Posterior cingulate gyrus (tissue), 11 donors: ENCODE measurements at regions not wholly inside any gene's neighbourhood (a gene's known extent, or its start where the extent isn't known, plus 50 kb on each side); places are given as distances from the start of the nearest gene placed in this dataset.

Experiments used
- DNase-seq, 10 donors: peaks; one replicate each; pipeline versions ENCODE4 v3.0.0 to v3.0.0-alpha.2; 2020 to 2021; ENCODE audit warnings: mixed read lengths in 3 of 10
- intact Hi-C: fragments of 100-400 bp; cut with DNase I; formaldehyde crosslinking; loops from one replicate; pipeline ENCODE4 v1.15.1; 2023

DNA sequence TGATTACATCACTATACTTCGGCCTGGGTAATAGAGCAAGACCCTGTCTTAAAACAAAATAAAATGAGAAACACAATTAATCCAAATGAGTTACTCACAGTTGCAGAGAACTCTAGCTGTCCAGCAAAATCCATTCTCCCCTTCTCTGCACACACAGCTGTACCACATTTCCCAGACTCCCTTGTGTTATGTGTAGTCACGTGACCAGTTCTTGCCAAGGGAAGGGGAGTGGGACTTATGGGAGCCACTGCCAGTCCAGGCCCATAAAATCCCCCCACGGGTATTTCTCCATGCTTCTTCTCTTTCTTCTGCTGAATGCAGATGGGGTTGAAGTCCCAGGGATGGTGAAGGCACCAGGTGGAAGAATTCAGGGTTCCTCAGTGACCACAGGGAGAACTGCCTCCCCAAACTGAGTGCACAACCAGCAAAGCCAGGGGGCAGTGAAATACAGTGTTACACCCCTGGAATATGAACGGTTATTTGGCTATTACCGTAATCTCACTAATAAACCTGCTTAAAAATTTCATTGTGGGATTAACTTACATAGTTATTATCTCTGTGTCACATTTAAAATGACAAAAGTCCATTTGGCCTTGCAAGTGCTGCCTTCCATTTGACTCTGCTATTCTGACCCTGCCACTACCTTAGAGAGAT lies 85.6 kb upstream of the FMN2 start:
- DNase-seq, result no peak

DNA sequence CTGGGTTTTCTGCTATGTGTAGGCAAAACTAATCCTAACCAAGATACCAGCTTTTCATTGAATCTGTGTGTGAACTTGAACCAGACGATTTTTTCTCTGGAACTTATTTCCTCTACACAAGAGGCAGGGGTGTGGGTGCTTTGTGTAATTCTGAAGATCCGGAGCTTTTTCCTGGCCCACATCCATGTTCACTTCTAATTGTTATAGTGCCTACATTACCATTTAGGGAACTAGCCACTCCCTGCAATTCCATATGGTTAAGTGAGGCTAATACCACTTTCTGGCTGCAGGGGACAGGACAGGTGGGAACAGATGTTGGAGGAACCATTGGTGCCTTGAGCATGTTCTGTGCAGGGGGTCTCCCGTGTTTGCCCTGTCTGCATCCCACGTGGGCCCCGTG lies 83.4 kb upstream of the FMN2 start:
- no peak for DNase-seq
- intact Hi-C loops, result no loop called here

More for the DNA sequence above, 85.6 kb upstream of the FMN2 start:
- intact Hi-C loops, result no loop called here

DNA sequence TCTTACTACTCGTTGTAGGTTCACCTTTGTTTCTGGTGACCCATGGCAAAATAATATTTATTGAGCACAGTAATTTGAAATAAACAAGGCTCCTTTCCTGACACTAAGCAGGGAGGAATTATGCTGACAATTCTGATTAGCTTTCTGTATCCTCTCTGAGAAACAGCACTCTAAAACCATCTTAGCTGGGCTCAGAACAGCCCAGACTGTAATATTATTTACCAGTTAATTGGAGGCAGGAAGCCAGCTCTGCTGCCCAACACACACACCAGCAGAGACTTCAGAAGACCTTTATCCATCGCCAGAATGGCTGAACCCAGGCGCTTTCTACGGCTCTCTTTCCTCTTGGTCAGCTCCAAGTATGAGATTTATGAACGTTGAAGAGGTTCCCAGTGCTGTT lies 77.6 kb upstream of the FMN2 start:
- no peak for DNase-seq
- intact Hi-C loops, result no loop called here

DNA sequence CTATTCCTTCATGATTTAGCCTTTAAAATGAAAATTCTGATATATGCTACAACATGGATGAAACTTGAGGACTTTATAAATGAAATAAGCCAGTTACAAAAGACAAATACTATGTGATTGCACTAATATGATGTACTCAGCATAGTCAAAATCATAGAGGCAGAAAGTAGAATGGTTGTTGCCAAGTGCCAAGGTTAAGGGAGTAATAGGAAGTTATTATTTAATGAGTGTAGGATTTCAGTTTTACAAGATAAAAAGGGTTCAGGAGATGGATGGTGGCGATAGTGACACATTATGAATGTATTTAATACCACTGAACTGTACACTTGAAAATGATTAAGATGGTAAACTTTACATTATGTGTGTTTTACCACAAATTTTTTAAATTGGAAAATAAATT lies 73.1 kb upstream of the FMN2 start:
- no peak for DNase-seq
- intact Hi-C loops, result no loop called here

DNA sequence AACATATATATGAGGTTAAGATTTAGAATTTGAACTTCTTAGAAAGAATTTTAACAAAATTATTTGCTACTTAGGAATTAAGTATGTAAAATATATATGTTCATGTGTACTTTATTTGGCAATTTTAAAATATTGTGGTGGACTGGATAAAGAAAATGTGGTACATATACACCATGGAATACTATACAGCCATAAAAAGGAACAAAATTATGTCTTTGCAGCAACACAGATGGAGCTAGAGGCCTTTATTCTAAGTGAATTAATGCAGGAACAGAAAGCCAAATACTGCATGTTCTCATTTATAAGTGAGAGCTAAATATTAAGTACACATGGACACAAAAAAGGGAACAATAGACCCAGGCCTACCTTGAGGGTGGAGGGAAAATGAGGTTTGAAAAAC lies 72.2 kb upstream of the FMN2 start:
- no peak for DNase-seq
- intact Hi-C loops, result no loop called here

DNA sequence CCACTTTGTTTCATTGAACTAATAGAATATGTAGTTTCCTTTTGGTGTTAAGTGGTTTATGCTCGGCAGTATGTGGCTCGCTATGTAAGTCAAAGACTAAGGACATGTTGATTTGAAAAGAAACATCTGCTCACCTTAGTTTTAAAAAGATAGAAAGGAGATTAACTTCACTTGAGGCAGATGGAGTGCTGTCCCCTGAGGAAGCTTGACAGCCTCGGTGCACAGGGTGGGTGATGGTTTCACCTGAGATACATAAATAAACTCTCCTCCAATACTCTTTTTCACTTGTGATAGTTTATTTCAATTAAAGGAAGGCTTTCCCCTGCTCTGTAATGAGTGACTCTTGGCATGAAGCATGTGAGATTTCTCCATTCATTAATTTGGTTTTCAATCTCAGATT lies 70.8 kb upstream of the FMN2 start:
- intact Hi-C loops, result no loop called here
- no peak for DNase-seq

DNA sequence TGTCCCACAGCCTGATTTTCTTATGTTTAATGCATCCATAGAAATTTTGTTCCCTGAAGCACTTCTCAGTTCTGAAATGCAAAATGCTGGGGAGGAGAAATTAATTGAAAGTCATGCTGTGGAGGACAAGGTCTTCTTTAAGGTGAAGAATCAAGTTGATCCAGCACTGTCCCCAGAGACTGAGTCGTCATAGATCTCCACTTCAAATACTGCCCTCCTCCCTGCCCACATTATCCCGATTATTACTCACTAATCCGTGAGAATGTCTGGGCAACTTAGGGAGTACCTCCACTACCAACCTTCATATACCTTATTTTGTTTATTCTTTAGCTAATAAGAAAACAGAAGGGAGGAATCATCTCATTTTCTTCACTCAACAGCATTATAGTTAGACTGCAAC lies 70.0 kb upstream of the FMN2 start:
- no peak for DNase-seq
- intact Hi-C loops, result no loop called here

DNA sequence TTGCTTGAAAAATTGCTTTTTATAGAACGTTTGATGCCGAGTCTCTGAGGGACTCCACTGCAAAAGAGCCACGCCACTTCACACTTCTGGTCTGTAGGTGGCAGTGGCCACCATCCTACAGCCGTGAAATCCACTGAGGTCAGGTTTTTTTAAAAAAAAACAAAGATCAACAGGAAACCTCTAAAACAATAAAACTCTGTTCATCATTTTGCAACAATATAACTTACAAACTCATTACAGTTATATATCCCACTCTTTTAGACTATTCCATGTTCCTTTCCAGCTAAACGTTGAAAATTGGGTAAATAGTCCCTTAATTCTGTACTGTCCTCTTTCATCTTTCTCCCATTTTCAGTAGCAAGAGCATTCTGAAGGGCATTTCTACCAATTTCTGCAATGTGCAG lies 64.6 kb upstream of the FMN2 start:
- intact Hi-C loops, result loop anchor here (1.0 kb wide), 1 partner anchor 162 kb away; no protein-coding TSS in a partner anchor
- peak; percentile 27 to 91 (median 52) for DNase-seq

DNA sequence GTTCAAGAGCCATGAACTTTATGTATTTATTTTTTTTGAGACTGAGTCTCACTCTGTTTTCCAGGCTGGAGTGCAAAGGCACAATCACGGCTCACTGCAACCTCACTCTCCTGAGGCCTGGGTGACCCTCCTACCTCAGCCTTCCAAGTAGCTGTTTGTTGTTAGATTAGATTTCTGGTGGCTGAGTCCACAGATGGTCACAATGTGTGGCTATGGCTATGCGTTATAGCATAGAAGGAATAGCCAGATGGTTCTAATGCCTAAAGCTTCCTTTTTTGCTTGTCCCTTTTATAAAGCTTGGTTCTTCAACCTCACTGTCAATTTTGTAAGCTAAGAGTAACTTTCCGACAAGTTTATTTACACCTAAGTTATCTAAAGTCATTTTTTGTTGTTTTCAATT lies 62.3 kb upstream of the FMN2 start:
- no peak for DNase-seq
- intact Hi-C loops, result no loop called here

DNA sequence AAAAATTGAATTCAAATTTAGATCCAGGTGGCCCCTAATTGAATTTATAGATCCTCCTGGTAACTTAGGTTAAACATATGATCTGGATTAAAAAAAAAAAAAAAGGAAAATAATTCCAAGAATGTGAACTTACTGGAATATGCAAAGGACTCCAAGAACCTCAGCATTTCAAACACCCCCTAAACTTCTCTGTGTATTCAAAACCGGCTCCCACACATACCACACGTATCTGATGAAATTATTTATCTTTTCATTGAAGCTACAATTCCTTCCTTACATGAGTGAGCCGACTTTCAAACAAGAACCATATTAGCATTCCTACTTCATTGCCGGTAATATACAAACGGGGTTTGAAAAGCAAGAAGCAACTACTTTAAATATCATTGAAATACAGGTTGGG lies 61.4 kb upstream of the FMN2 start:
- DNase-seq, result no peak
- intact Hi-C loops, result no loop called here

DNA sequence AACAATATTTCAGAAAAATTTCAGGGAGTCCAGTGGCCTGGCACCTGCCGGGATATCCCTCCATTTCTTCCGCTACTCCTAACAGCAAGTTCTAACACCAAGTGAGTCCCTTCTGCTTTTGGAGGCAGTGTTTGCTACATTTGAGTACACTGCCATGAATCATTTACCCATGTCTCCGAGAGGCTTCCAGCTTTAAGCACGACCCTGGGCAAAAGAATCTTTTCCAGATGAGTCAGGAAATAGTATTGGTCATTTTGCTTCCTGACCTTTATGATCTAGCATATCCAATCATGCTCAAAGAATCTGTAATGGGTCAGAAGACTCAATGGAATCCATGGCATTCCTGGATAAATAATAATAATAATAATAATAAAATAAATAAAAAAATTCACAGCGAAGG lies 60.7 kb upstream of the FMN2 start:
- DNase-seq, result no peak

DNA sequence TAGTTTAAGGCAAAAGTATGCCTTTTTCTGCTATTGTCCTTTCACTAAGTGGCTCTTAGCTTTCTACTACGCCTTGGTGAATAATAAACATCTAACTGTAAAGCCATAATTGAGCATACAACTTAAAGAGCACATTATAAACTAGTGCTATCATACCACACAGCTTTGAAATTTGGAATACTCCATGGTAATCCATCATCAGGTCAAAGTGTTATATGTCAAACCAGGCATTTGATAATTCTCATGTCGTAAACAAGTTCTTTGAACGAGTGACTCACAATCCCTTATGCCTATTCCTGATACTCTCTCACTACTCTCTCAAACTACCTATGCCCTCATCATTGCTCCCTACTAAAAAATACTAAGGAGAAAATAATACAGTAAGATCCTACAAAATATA lies 60.3 kb upstream of the FMN2 start:
- no peak for DNase-seq
- intact Hi-C loops, result no loop called here

More for the DNA sequence above, 60.7 kb upstream of the FMN2 start:
- intact Hi-C loops, result no loop called here

DNA sequence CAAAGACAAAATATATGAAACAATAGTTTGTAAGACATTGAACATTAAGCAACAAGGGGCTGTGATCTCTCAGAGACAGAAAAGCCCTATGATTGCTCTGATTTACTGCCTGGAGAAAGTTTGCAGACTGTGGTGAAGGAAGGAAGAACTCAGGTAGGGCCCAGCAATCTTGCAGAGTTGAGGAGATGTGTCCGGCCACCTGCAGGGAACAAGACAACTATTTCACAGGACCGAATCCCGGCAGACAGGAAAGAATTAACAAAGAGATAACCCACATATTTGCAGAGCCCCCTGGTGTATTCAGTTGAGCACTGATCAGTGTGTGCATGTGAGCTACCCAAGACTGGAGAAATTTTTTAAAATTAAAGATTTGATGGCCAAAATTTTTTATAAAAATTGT lies 58.3 kb upstream of the FMN2 start:
- intact Hi-C loops, result no loop called here
- no peak for DNase-seq

DNA sequence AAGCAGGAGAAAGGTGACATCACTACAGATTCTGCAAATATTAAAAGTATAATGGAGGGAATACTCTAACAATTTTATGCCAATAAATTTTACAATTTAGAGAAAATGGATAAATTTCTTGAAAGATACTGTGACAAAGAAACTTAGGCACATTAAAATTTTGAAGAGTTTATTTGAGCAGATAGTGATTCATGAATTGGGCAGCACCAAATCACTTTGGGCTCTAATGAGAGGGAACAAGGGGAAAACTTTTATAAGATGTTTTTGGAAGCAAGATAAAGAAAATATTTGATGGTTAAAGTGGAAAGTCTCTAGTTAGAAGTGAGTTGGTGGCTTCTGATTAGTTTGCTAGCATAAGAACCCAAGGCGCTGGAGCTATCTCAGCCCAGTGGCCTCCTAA lies 55.2 kb upstream of the FMN2 start:
- intact Hi-C loops, result no loop called here
- DNase-seq, result no peak
